Myocyte (in vitro differentiated cells): ENCODE measurements at regions not wholly inside any gene's neighbourhood (a gene's known extent, or its start where the extent isn't known, plus 50 kb on each side); places are given as distances from the start of the nearest gene placed in this dataset.

Experiments
- DNase-seq: peaks from one replicate; pipeline ENCODE4 v3.0.0-alpha.2; 2012; ENCODE audit warnings: low read depth

- DNase-seq, result peak; percentile 61
These were observed 338.6 kb downstream of the SHANK2 start for GRCh38 chr11:70913715-70914231.

GRCh38 chr11:70914496-70914895 lies 337.9 kb downstream of the SHANK2 start:
- no peak for DNase-seq

- DNase-seq, result peak; percentile 83
These were observed 337.0 kb downstream of the SHANK2 start for GRCh38 chr11:70915158-70915985.

- DNase-seq, result peak; percentile 14
These were observed 336.0 kb downstream of the SHANK2 start for GRCh38 chr11:70916351-70916750.

- DNase-seq, result no peak
These were observed 334.1 kb downstream of the SHANK2 start for GRCh38 chr11:70918242-70918641.

- DNase-seq, result no peak
These were observed 330.6 kb downstream of the SHANK2 start for GRCh38 chr11:70921804-70922203.

- no peak for DNase-seq
These were observed 328.3 kb downstream of the SHANK2 start for GRCh38 chr11:70924108-70924507.

GRCh38 chr11:70925238-70925637 lies 327.1 kb downstream of the SHANK2 start:
- DNase-seq, result no peak

GRCh38 chr11:70926543-70927201 lies 325.7 kb downstream of the SHANK2 start:
- DNase-seq, result no peak

GRCh38 chr11:70928854-70929598 lies 323.4 kb downstream of the SHANK2 start:
- no peak for DNase-seq

GRCh38 chr11:70930215-70930614 lies 322.2 kb downstream of the SHANK2 start:
- no peak for DNase-seq

- no peak for DNase-seq
These were observed 320.9 kb downstream of the SHANK2 start for GRCh38 chr11:70931430-70931829.

GRCh38 chr11:70933981-70934583 lies 318.3 kb downstream of the SHANK2 start:
- DNase-seq, result no peak

- DNase-seq, result no peak
These were observed 317.2 kb downstream of the SHANK2 start for GRCh38 chr11:70935006-70935768.

- no peak for DNase-seq
These were observed 309.8 kb downstream of the SHANK2 start for GRCh38 chr11:70942593-70942992.

- DNase-seq, result no peak
These were observed 308.2 kb downstream of the SHANK2 start for GRCh38 chr11:70944141-70944540.

- DNase-seq, result no peak
These were observed 307.7 kb downstream of the SHANK2 start for GRCh38 chr11:70944636-70945035.

- no peak for DNase-seq
These were observed 304.0 kb downstream of the SHANK2 start for GRCh38 chr11:70948398-70948797.

GRCh38 chr11:70948855-70949531 lies 303.4 kb downstream of the SHANK2 start:
- DNase-seq, result no peak
